GM12878 (cell line): ENCODE measurements at regions not wholly inside any gene's neighbourhood (a gene's known extent, or its start where the extent isn't known, plus 50 kb on each side); places are given as distances from the start of the nearest gene placed in this dataset.

ENCODE experiments used
- ATAC-seq: fragments of 200-7000 bp; cut with Tn5 transposase; 3 replicates; pipeline ENCODE4 v1.9.1; 2020; ENCODE audit warnings: mild to moderate bottlenecking, moderate library complexity
- BruUV-seq: library from RNA; stranded (reverse); fragments of 400-500 nt; replicated peaks from 2 replicates; lab custom pipeline; 2021; lab: Mats Ljungman, UMichigan
- CTCF ChIA-PET: fragments of 300-600 bp; sonication (Branson Sonifier 250); formaldehyde crosslinking; extraction: SDS; loops from one replicate; lab custom pipeline; 2021; ENCODE audit warnings: inconsistent platforms; lab: Yijun Ruan, JAX
- POLR2A ChIA-PET: fragments of 350-600 bp; formaldehyde crosslinking; extraction: SDS; loops from one replicate; lab custom pipeline; 2021; ENCODE audit warnings: inconsistent platforms; lab: Charles Lee
- RAD21 ChIA-PET: fragments of 300-600 bp; sonication (Branson Sonifier 250); formaldehyde crosslinking; loops from one replicate; lab custom pipeline; 2023; ENCODE audit warnings: antibody characterized with exemption; ENCODE audit not compliant: unreplicated experiment; lab: Charles Lee
- SMC1A ChIA-PET: fragments of 300-600 bp; sonication (Branson Sonifier 250); formaldehyde crosslinking; loops from one replicate; lab custom pipeline; 2023; ENCODE audit not compliant: unreplicated experiment, uncharacterized antibody; lab: Charles Lee
- DNase-seq: peaks from one replicate; pipeline ENCODE4 v3.0.0-alpha.2; 2011; ENCODE audit warnings: low read depth, low spot score
- FAIRE-seq: peaks from 3 replicates; lab custom pipeline; 2011; peaks lifted over from hg19 to GRCh38; lab: Jason Lieb, UNC
- H2AFZ ChIP-seq: 2 replicates; pipeline ENCODE4 v1.6.0; 2011; ENCODE audit warnings: low read depth, low read length, control low read depth; ENCODE audit not compliant: control insufficient read depth
- H3K27ac ChIP-seq: 2 replicates; pipeline ENCODE4 v1.5.1; 2011; ENCODE audit warnings: control low read depth; ENCODE audit not compliant: control insufficient read depth, insufficient read depth
- H3K27me3 ChIP-seq, 2 experiments: replicated peaks in 1 of 2; 2 replicates each; pipeline versions ENCODE4 v1.6.0 to v1.6.1; 2011; ENCODE audit warnings: low read length in 1 of 2; ENCODE audit not compliant: control insufficient read depth in 2 of 2, insufficient read depth in 2 of 2
- H3K36me3 ChIP-seq, 2 experiments: 2 replicates each; pipeline ENCODE4 v1.5.1; 2011; ENCODE audit warnings: low read length in 1 of 2; ENCODE audit not compliant: control insufficient read depth in 2 of 2, insufficient read depth in 2 of 2
- H3K4me1 ChIP-seq: 2 replicates; pipeline ENCODE4 v1.6.1; 2011; ENCODE audit warnings: mild to moderate bottlenecking, low read length, moderate library complexity, mixed read lengths; ENCODE audit not compliant: control insufficient read depth, insufficient read depth
- H3K4me2 ChIP-seq: 2 replicates; pipeline ENCODE4 v1.6.0; 2011; ENCODE audit warnings: control low read depth; ENCODE audit not compliant: control insufficient read depth, insufficient read depth
- H3K4me3 ChIP-seq: fragments of 200-600 bp; sonication (generic); 2 replicates; pipeline ENCODE4 v1.5.1; 2016
- H3K79me2 ChIP-seq: 2 replicates; pipeline ENCODE4 v1.6.0; 2011; ENCODE audit warnings: low read length; ENCODE audit not compliant: control insufficient read depth, insufficient read depth
- H3K9ac ChIP-seq: 2 replicates; pipeline ENCODE4 v1.8.0; 2011; ENCODE audit warnings: low read length, control low read depth, mixed read lengths; ENCODE audit not compliant: control insufficient read depth, insufficient read depth
- H3K9me3 ChIP-seq: replicated peaks from 3 replicates; pipeline ENCODE4 v1.5.1; 2011; ENCODE audit warnings: mild to moderate bottlenecking, low read length; ENCODE audit not compliant: control insufficient read depth, insufficient read depth
- H4K20me1 ChIP-seq: 2 replicates; pipeline ENCODE4 v1.6.0; 2011; ENCODE audit not compliant: control insufficient read depth, insufficient read depth
- ASH2L ChIP-seq: fragments of 300-600, 200-600 bp; sonication (generic); IDR thresholded peaks from 2 replicates; pipeline ENCODE4 v1.6.1; 2017; ENCODE audit warnings: low read depth, mild to moderate bottlenecking, borderline replicate concordance
- CHD1 ChIP-seq: IDR thresholded peaks from 2 replicates; pipeline ENCODE4 v1.6.1; 2012; ENCODE audit warnings: low read depth, low read length, improper control_type of control experiment
- GATAD2B ChIP-seq: fragments of 450-650 bp; conservative IDR thresholded peaks from 2 replicates; pipeline ENCODE4 v1.6.1; 2017; ENCODE audit warnings: low read depth, mild to moderate bottlenecking, moderate library complexity
- LARP7 ChIP-seq: fragments of 450-650 bp; IDR thresholded peaks from 2 replicates; pipeline ENCODE4 v1.6.1; 2017; ENCODE audit warnings: mild to moderate bottlenecking
- MAX ChIP-seq: IDR thresholded peaks from 2 replicates; pipeline ENCODE4 v1.6.1; 2012; ENCODE audit warnings: low read depth, low read length, improper control_type of control experiment
- MEF2B ChIP-seq: fragments of 450-650 bp; IDR thresholded peaks from 2 replicates; pipeline ENCODE4 v1.6.1; 2018; ENCODE audit warnings: mild to moderate bottlenecking, moderate library complexity; ENCODE audit not compliant: partially characterized antibody, poor library complexity, severe bottlenecking
- MLLT1 ChIP-seq: fragments of 450-650 bp; IDR thresholded peaks from 2 replicates; pipeline ENCODE4 v1.6.1; 2016; ENCODE audit warnings: mild to moderate bottlenecking
- MTA3 ChIP-seq: IDR thresholded peaks from 2 replicates; pipeline ENCODE4 v1.6.1; 2012; ENCODE audit warnings: low read length, inconsistent platforms, borderline replicate concordance
- NFIC ChIP-seq: IDR thresholded peaks from 2 replicates; pipeline ENCODE4 v1.6.1; 2012; ENCODE audit warnings: low read depth, mild to moderate bottlenecking, inconsistent platforms, low read length, moderate library complexity
- RELB ChIP-seq: fragments of 450-650 bp; IDR thresholded peaks from 2 replicates; pipeline ENCODE4 v1.6.1; 2017; ENCODE audit warnings: low read depth, mild to moderate bottlenecking, moderate library complexity
- SREBF1 ChIP-seq: IDR thresholded peaks from 2 replicates; pipeline ENCODE4 v1.6.1; 2012; ENCODE audit warnings: mild to moderate bottlenecking, low read length
- SUPT20H ChIP-seq: IDR thresholded peaks from 2 replicates; pipeline ENCODE4 v1.6.1; 2011; ENCODE audit warnings: low read depth, mild to moderate bottlenecking, low read length, moderate library complexity, borderline replicate concordance; ENCODE audit not compliant: control insufficient read depth
- TARDBP ChIP-seq: IDR thresholded peaks from 2 replicates; pipeline ENCODE4 v1.6.1; 2016; ENCODE audit warnings: borderline replicate concordance
- USF1 ChIP-seq: IDR thresholded peaks from 2 replicates; pipeline ENCODE4 v1.6.1; 2011; ENCODE audit warnings: borderline replicate concordance, low read depth, mild to moderate bottlenecking, moderate library complexity, mixed read lengths, low read length; ENCODE audit not compliant: insufficient read depth; ENCODE audit errors: extremely low read length
- WRNIP1 ChIP-seq: IDR thresholded peaks from 2 replicates; pipeline ENCODE4 v1.6.1; 2011; ENCODE audit warnings: low read depth, low read length, improper control_type of control experiment, borderline replicate concordance
- ZBTB40 ChIP-seq: fragments of 450-650 bp; IDR thresholded peaks from 2 replicates; pipeline ENCODE4 v1.6.1; 2016; ENCODE audit warnings: mild to moderate bottlenecking, moderate library complexity, borderline replicate concordance
- WGBS: methylation state at CpG from one replicate; pipeline ENCODE4 v1.1.6; 2016; ENCODE audit warnings: low lambda C conversion rate; ENCODE audit not compliant: insufficient replicate concordance, insufficient coverage; ENCODE audit errors: missing lambda C conversion rate; 5-methylcytosine and 5-hydroxymethylcytosine counted together
- in situ Hi-C: fragments of 300-500 bp; cut with MboI; formaldehyde crosslinking; loops from 9 replicates; pipeline ENCODE4 v1.14.3; 2018; ENCODE audit warnings: mixed read lengths
- intact Hi-C: fragments of 100-400 bp; cut with micrococcal nuclease; formaldehyde crosslinking; loops from one replicate; pipeline ENCODE4 v1.14.2; 2022; ENCODE audit not compliant: unreplicated experiment

- TF ChIP-seq LARP7 (no peak), TARDBP (no peak), GATAD2B (no peak), RELB (no peak), WRNIP1 (no peak), SREBF1 (no peak), MLLT1 (no peak), SUPT20H (no peak), CHD1 (no peak), MEF2B (no peak), ZBTB40 (no peak), MAX (no peak), MTA3 (no peak), USF1 (no peak), NFIC (no peak), ASH2L (no peak)
- intact Hi-C loops, result no loop called here
- H2AFZ ChIP-seq, result no peak overlapping the region
- H3K36me3 ChIP-seq, result no peaks in the 10 kb centered on the region
- in situ Hi-C loops, result no loop called here
- no peak overlapping the region for H3K9ac ChIP-seq
- no peaks in the 10 kb centered on the region for H3K79me2 ChIP-seq
- RAD21 ChIA-PET, result no interaction called here
- no TSS peak for BruUV-seq
- DNase-seq, result no peak
- H3K4me2 ChIP-seq, result no peak overlapping the region
- H3K27ac ChIP-seq, result no peak overlapping the region
- CTCF ChIA-PET, result no interaction called here
- H3K4me3 ChIP-seq, result no peak overlapping the region
- no peaks in the 10 kb centered on the region for H3K9me3 ChIP-seq
- SMC1A ChIA-PET, result interaction anchor here (0.7 kb wide), 1 partner anchor 1209 kb away, joined by 3 read pairs; no protein-coding TSS in a partner anchor
- H3K4me1 ChIP-seq, result no peaks in the 10 kb centered on the region
- WGBS, result 0% methylated on average over 2 of the region's 2 CpGs
- ATAC-seq, result no peak
- H4K20me1 ChIP-seq, result no peaks in the 10 kb centered on the region
- FAIRE-seq, result no peak
- POLR2A ChIA-PET, result no interaction called here
- H3K27me3 ChIP-seq, result no peaks in the 10 kb centered on the region
These were observed 68.3 kb upstream of the MGMT start for GRCh38 chr10:129398711-129399141.
